Keratinocyte (primary cell): ENCODE measurements at regions not wholly inside any gene's neighbourhood (a gene's known extent, or its start where the extent isn't known, plus 50 kb on each side); places are given as distances from the start of the nearest gene placed in this dataset.

Experiments used
- DNase-seq: peaks from one replicate; pipeline ENCODE4 v3.0.0-alpha.2; 2011; ENCODE audit warnings: low read depth, missing footprints, low spot score
- FAIRE-seq: peaks from 2 replicates; lab custom pipeline; 2011; peaks lifted over from hg19 to GRCh38; lab: Jason Lieb, UNC
- H2AFZ ChIP-seq: 2 replicates; pipeline ENCODE4 v1.6.0; 2012; ENCODE audit warnings: low read length, control low read depth, inconsistent platforms; ENCODE audit not compliant: control insufficient read depth
- H3K27ac ChIP-seq: 2 replicates; pipeline ENCODE4 v1.5.1; 2011; ENCODE audit warnings: low read length; ENCODE audit not compliant: control insufficient read depth, insufficient read depth
- H3K27me3 ChIP-seq: 3 replicates; pipeline ENCODE4 v1.6.0; 2011; ENCODE audit warnings: low read length; ENCODE audit not compliant: control insufficient read depth, insufficient read depth; ENCODE audit errors: extremely low read depth
- H3K36me3 ChIP-seq, 2 experiments: 2 replicates in 1 of 2; 3 replicates in 1 of 2; pipeline ENCODE4 v1.5.1; 2011; ENCODE audit warnings: low read length in 2 of 2, mild to moderate bottlenecking in 1 of 2; ENCODE audit not compliant: control insufficient read depth in 2 of 2, insufficient read depth in 2 of 2; ENCODE audit errors: extremely low read depth in 1 of 2
- H3K4me1 ChIP-seq: 3 replicates; pipeline ENCODE4 v1.5.1; 2011; ENCODE audit warnings: low read length; ENCODE audit not compliant: control insufficient read depth, insufficient read depth; ENCODE audit errors: extremely low read depth
- H3K4me2 ChIP-seq: 3 replicates; pipeline ENCODE4 v1.6.0; 2011; ENCODE audit warnings: low read depth, low read length; ENCODE audit not compliant: control insufficient read depth, insufficient read depth; ENCODE audit errors: extremely low read depth
- H3K4me3 ChIP-seq, 3 experiments: fragments of 200-600 bp in 1 of 3; sonication (generic) in 1 of 3; 2 replicates in 2 of 3; 3 replicates in 1 of 3; pipeline ENCODE4 v1.5.1; 2011 to 2016; ENCODE audit warnings: low read length in 3 of 3, mild to moderate bottlenecking in 3 of 3, control low read depth in 2 of 3, inconsistent platforms in 1 of 3, low read depth in 1 of 3, mixed read lengths in 1 of 3, mixed run types in 1 of 3, moderate library complexity in 1 of 3; ENCODE audit not compliant: control insufficient read depth in 2 of 3, insufficient read depth in 2 of 3; ENCODE audit errors: extremely low read depth in 1 of 3
- H3K79me2 ChIP-seq: 2 replicates; pipeline ENCODE4 v1.6.0; 2012; ENCODE audit warnings: low read length; ENCODE audit not compliant: control insufficient read depth, insufficient read depth
- H3K9ac ChIP-seq: 3 replicates; pipeline ENCODE4 v1.6.0; 2011; ENCODE audit warnings: low read length; ENCODE audit not compliant: control insufficient read depth, insufficient read depth; ENCODE audit errors: extremely low read depth
- H3K9me1 ChIP-seq: 3 replicates; pipeline ENCODE4 v1.6.0; 2011; ENCODE audit warnings: low read length; ENCODE audit not compliant: control insufficient read depth, insufficient read depth; ENCODE audit errors: extremely low read depth
- H3K9me3 ChIP-seq: 2 replicates; pipeline ENCODE4 v1.5.1; 2012; ENCODE audit warnings: low read depth, low read length; ENCODE audit not compliant: control insufficient read depth
- H4K20me1 ChIP-seq: 3 replicates; pipeline ENCODE4 v1.6.0; 2011; ENCODE audit warnings: low read length; ENCODE audit not compliant: control insufficient read depth, insufficient read depth; ENCODE audit errors: extremely low read depth
- CTCF ChIP-seq, 3 experiments: IDR thresholded peaks in 1 of 3; conservative IDR thresholded peaks in 1 of 3; optimal IDR thresholded peaks in 1 of 3; 2 replicates in 2 of 3; 3 replicates in 1 of 3; pipeline versions ENCODE3 to v1.5.1; 2011; ENCODE audit warnings: low read length in 3 of 3, mild to moderate bottlenecking in 3 of 3, moderate library complexity in 2 of 3, control low read depth in 1 of 3, inconsistent platforms in 1 of 3; ENCODE audit not compliant: insufficient read depth in 2 of 3; ENCODE audit errors: extremely low read depth in 1 of 3
- EZH2 ChIP-seq: IDR thresholded peaks from one replicate; pipeline ENCODE4 v1.6.1; 2012; ENCODE audit warnings: inconsistent platforms, mild to moderate bottlenecking, low read length, moderate library complexity
- dilution Hi-C: fragments of 300-500 bp; cut with MboI; formaldehyde crosslinking; loops from one replicate; pipeline ENCODE4 v1.7.0; 2020; ENCODE audit warnings: low sequenced_read_pairs; ENCODE audit not compliant: extremely low pct_ligation_motif_present

GRCh38 chr6:95186710-95187109, 390.6 kb upstream of the MANEA start:
- Histone ChIP-seq H3K27me3 (no peaks in the 10 kb centered on the region), H3K9ac (no peak overlapping the region), H3K9me3 (no peaks in the 10 kb centered on the region), H3K79me2 (no peaks in the 10 kb centered on the region), H3K4me3 (no peak overlapping the region), H3K4me1 (no peaks in the 10 kb centered on the region), H3K9me1 (no peaks in the 10 kb centered on the region), H3K36me3 (no peaks in the 10 kb centered on the region), H4K20me1 (no peaks in the 10 kb centered on the region), H3K27ac (no peak overlapping the region), H2AFZ (no peak overlapping the region), H3K4me2 (no peak overlapping the region)
- TF ChIP-seq EZH2, result no peak
- TF ChIP-seq CTCF (optimal IDR thresholded peaks at IDR 0.05 in 1 of 3, IDR thresholded peaks at IDR 0.05 in 1 of 3, conservative IDR thresholded peaks at IDR 0.05 in 1 of 3; ENCODE audit: extremely low read depth in 1 of 3, insufficient read depth in 2 of 3, low read length in 3 of 3), result no peak
- dilution Hi-C loops, result no loop called here
- DNase-seq (no peak), FAIRE-seq (no peak)

GRCh38 chr6:95197590-95197989, 379.7 kb upstream of the MANEA start:
- Histone ChIP-seq H3K9me1 (no peaks in the 10 kb centered on the region), H3K9ac (no peak overlapping the region), H3K27ac (no peak overlapping the region), H2AFZ (no peak overlapping the region), H3K36me3 (no peaks in the 10 kb centered on the region), H4K20me1 (no peaks in the 10 kb centered on the region), H3K4me1 (no peaks in the 10 kb centered on the region), H3K4me3 (no peak overlapping the region), H3K27me3 (no peaks in the 10 kb centered on the region), H3K9me3 (no peaks in the 10 kb centered on the region), H3K79me2 (no peaks in the 10 kb centered on the region), H3K4me2 (no peak overlapping the region)
- FAIRE-seq (no peak), DNase-seq (no peak)
- TF ChIP-seq CTCF (optimal IDR thresholded peaks at IDR 0.05 in 1 of 3, IDR thresholded peaks at IDR 0.05 in 1 of 3, conservative IDR thresholded peaks at IDR 0.05 in 1 of 3; ENCODE audit: extremely low read depth in 1 of 3, insufficient read depth in 2 of 3, low read length in 3 of 3) (no peak), EZH2 (no peak)
- dilution Hi-C loops, result no loop called here
